ENCODE measurements at regions not wholly inside any gene's neighbourhood (a gene's known extent, or its start where the extent isn't known, plus 50 kb on each side); places are given as distances from the start of the nearest gene placed in this dataset.

- no peak overlapping the region for H3K4me3 ChIP-seq (ENCODE audit: low read depth in 1 of 2, low read length in 2 of 2)
- H3K27ac ChIP-seq (ENCODE audit: low read depth in 2 of 2, low read length in 1 of 2): no peak overlapping the region
- H3K27me3 ChIP-seq (ENCODE audit: control insufficient read depth in 1 of 2, insufficient read depth in 2 of 2, low read length in 2 of 2): no peaks in the 10 kb centered on the region
- no peaks in the 10 kb centered on the region for H3K36me3 ChIP-seq (ENCODE audit: control insufficient read depth in 2 of 2, insufficient read depth in 2 of 2, low read length in 1 of 2)
- H3K9me3 ChIP-seq (ENCODE audit: control insufficient read depth in 2 of 2, insufficient read depth in 1 of 2, low read depth in 1 of 2, low read length in 1 of 2): no peaks in the 10 kb centered on the region
- no peaks in the 10 kb centered on the region for H3K4me1 ChIP-seq (ENCODE audit: control insufficient read depth in 2 of 2, insufficient read depth in 2 of 2, low read length in 1 of 2)
These were observed 86.4 kb downstream of the RPE65 start for GRCh38 chr1:68363339-68363738.

GRCh38 chr1:68361346-68361910 lies 88.3 kb downstream of the RPE65 start:
- WGBS, 2 donors: 48 to 54% methylated on average over 3 of the region's 3 CpGs
- H3K4me1 ChIP-seq (ENCODE audit: control insufficient read depth in 2 of 2, insufficient read depth in 2 of 2, low read length in 1 of 2): no peaks in the 10 kb centered on the region
- no peaks in the 10 kb centered on the region for H3K36me3 ChIP-seq (ENCODE audit: control insufficient read depth in 2 of 2, insufficient read depth in 2 of 2, low read length in 1 of 2)
- no peak overlapping the region for H3K27ac ChIP-seq (ENCODE audit: low read depth in 2 of 2, low read length in 1 of 2)
- H3K4me3 ChIP-seq (ENCODE audit: low read depth in 1 of 2, low read length in 2 of 2): no peak overlapping the region
- no peaks in the 10 kb centered on the region for H3K9me3 ChIP-seq (ENCODE audit: control insufficient read depth in 2 of 2, insufficient read depth in 1 of 2, low read depth in 1 of 2, low read length in 1 of 2)
- no peaks in the 10 kb centered on the region for H3K27me3 ChIP-seq (ENCODE audit: control insufficient read depth in 1 of 2, insufficient read depth in 2 of 2, low read length in 2 of 2)

- Histone ChIP-seq H3K9me3 (ENCODE audit: control insufficient read depth in 2 of 2, insufficient read depth in 1 of 2, low read depth in 1 of 2, low read length in 1 of 2) (no peaks in the 10 kb centered on the region), H3K36me3 (ENCODE audit: control insufficient read depth in 2 of 2, insufficient read depth in 2 of 2, low read length in 1 of 2) (no peaks in the 10 kb centered on the region), H3K4me1 (ENCODE audit: control insufficient read depth in 2 of 2, insufficient read depth in 2 of 2, low read length in 1 of 2) (no peaks in the 10 kb centered on the region), H3K27ac (ENCODE audit: low read depth in 2 of 2, low read length in 1 of 2) (no peak overlapping the region), H3K27me3 (ENCODE audit: control insufficient read depth in 1 of 2, insufficient read depth in 2 of 2, low read length in 2 of 2) (no peaks in the 10 kb centered on the region), H3K4me3 (ENCODE audit: low read depth in 1 of 2, low read length in 2 of 2) (no peak overlapping the region)
- 29 to 47% methylated on average over 2 of the region's 2 CpGs for WGBS, 2 donors
These were observed 90.7 kb downstream of the RPE65 start for GRCh38 chr1:68359045-68359444.

- Histone ChIP-seq H3K36me3 (ENCODE audit: control insufficient read depth in 2 of 2, insufficient read depth in 2 of 2, low read length in 1 of 2) (no peaks in the 10 kb centered on the region), H3K27me3 (ENCODE audit: control insufficient read depth in 1 of 2, insufficient read depth in 2 of 2, low read length in 2 of 2) (no peaks in the 10 kb centered on the region), H3K27ac (ENCODE audit: low read depth in 2 of 2, low read length in 1 of 2) (no peak overlapping the region), H3K4me3 (ENCODE audit: low read depth in 1 of 2, low read length in 2 of 2) (no peak overlapping the region), H3K9me3 (ENCODE audit: control insufficient read depth in 2 of 2, insufficient read depth in 1 of 2, low read depth in 1 of 2, low read length in 1 of 2) (no peaks in the 10 kb centered on the region), H3K4me1 (ENCODE audit: control insufficient read depth in 2 of 2, insufficient read depth in 2 of 2, low read length in 1 of 2) (no peaks in the 10 kb centered on the region)
- WGBS, 2 donors: 41 to 50% methylated on average over 4 of the region's 4 CpGs
These were observed 91.3 kb downstream of the RPE65 start for GRCh38 chr1:68358439-68358838.

GRCh38 chr1:68355614-68356013 lies 94.1 kb downstream of the RPE65 start:
- 64 to 78% methylated on average over 3 of the region's 3 CpGs for WGBS, 2 donors

GRCh38 chr1:68352202-68352601 lies 97.6 kb downstream of the RPE65 start:
- peaks cover 0 to 3% of the 10 kb centered on the region in 2 donors for H3K27me3 ChIP-seq (ENCODE audit: control insufficient read depth in 1 of 2, insufficient read depth in 2 of 2, low read length in 2 of 2)
- H3K4me1 ChIP-seq (ENCODE audit: control insufficient read depth in 2 of 2, insufficient read depth in 2 of 2, low read length in 1 of 2): no peaks in the 10 kb centered on the region
- no peak overlapping the region for H3K27ac ChIP-seq (ENCODE audit: low read depth in 2 of 2, low read length in 1 of 2)
- no peaks in the 10 kb centered on the region for H3K36me3 ChIP-seq (ENCODE audit: control insufficient read depth in 2 of 2, insufficient read depth in 2 of 2, low read length in 1 of 2)
- H3K4me3 ChIP-seq (ENCODE audit: low read depth in 1 of 2, low read length in 2 of 2): no peak overlapping the region
- WGBS, 2 donors: 55 to 70% methylated on average over 2 of the region's 2 CpGs
- no peaks in the 10 kb centered on the region for H3K9me3 ChIP-seq (ENCODE audit: control insufficient read depth in 2 of 2, insufficient read depth in 1 of 2, low read depth in 1 of 2, low read length in 1 of 2)

More at GRCh38 chr1:68355614-68356013, 94.1 kb downstream of the RPE65 start:
- Histone ChIP-seq H3K27me3 (ENCODE audit: control insufficient read depth in 1 of 2, insufficient read depth in 2 of 2, low read length in 2 of 2) (no peaks in the 10 kb centered on the region), H3K4me1 (ENCODE audit: control insufficient read depth in 2 of 2, insufficient read depth in 2 of 2, low read length in 1 of 2) (no peaks in the 10 kb centered on the region), H3K4me3 (ENCODE audit: low read depth in 1 of 2, low read length in 2 of 2) (no peak overlapping the region), H3K9me3 (ENCODE audit: control insufficient read depth in 2 of 2, insufficient read depth in 1 of 2, low read depth in 1 of 2, low read length in 1 of 2) (no peaks in the 10 kb centered on the region), H3K27ac (ENCODE audit: low read depth in 2 of 2, low read length in 1 of 2) (no peak overlapping the region), H3K36me3 (ENCODE audit: control insufficient read depth in 2 of 2, insufficient read depth in 2 of 2, low read length in 1 of 2) (no peaks in the 10 kb centered on the region)

GRCh38 chr1:68347415-68347814 lies 102.3 kb downstream of the RPE65 start:
- Histone ChIP-seq H3K9me3 (ENCODE audit: control insufficient read depth in 2 of 2, insufficient read depth in 1 of 2, low read depth in 1 of 2, low read length in 1 of 2) (no peaks in the 10 kb centered on the region), H3K4me3 (ENCODE audit: low read depth in 1 of 2, low read length in 2 of 2) (no peak overlapping the region), H3K27me3 (ENCODE audit: control insufficient read depth in 1 of 2, insufficient read depth in 2 of 2, low read length in 2 of 2) (peaks cover 0 to 3% of the 10 kb centered on the region in 2 donors), H3K4me1 (ENCODE audit: control insufficient read depth in 2 of 2, insufficient read depth in 2 of 2, low read length in 1 of 2) (no peaks in the 10 kb centered on the region), H3K27ac (ENCODE audit: low read depth in 2 of 2, low read length in 1 of 2) (no peak overlapping the region), H3K36me3 (ENCODE audit: control insufficient read depth in 2 of 2, insufficient read depth in 2 of 2, low read length in 1 of 2) (no peaks in the 10 kb centered on the region)
- 71 to 88% methylated on average over 1 of the region's 2 CpGs for WGBS, 2 donors

GRCh38 chr1:68346188-68346808 lies 103.5 kb downstream of the RPE65 start:
- Histone ChIP-seq H3K4me1 (ENCODE audit: control insufficient read depth in 2 of 2, insufficient read depth in 2 of 2, low read length in 1 of 2) (no peaks in the 10 kb centered on the region), H3K9me3 (ENCODE audit: control insufficient read depth in 2 of 2, insufficient read depth in 1 of 2, low read depth in 1 of 2, low read length in 1 of 2) (no peaks in the 10 kb centered on the region), H3K27me3 (ENCODE audit: control insufficient read depth in 1 of 2, insufficient read depth in 2 of 2, low read length in 2 of 2) (peaks cover 0 to 3% of the 10 kb centered on the region in 2 donors), H3K4me3 (ENCODE audit: low read depth in 1 of 2, low read length in 2 of 2) (no peak overlapping the region), H3K36me3 (ENCODE audit: control insufficient read depth in 2 of 2, insufficient read depth in 2 of 2, low read length in 1 of 2) (no peaks in the 10 kb centered on the region), H3K27ac (ENCODE audit: low read depth in 2 of 2, low read length in 1 of 2) (no peak overlapping the region)
- 55 to 63% methylated on average over 3 of the region's 3 CpGs for WGBS, 2 donors

GRCh38 chr1:68344208-68344607 lies 105.5 kb downstream of the RPE65 start:
- Histone ChIP-seq H3K27me3 (ENCODE audit: control insufficient read depth in 1 of 2, insufficient read depth in 2 of 2, low read length in 2 of 2) (no peaks in the 10 kb centered on the region), H3K4me1 (ENCODE audit: control insufficient read depth in 2 of 2, insufficient read depth in 2 of 2, low read length in 1 of 2) (no peaks in the 10 kb centered on the region), H3K4me3 (ENCODE audit: low read depth in 1 of 2, low read length in 2 of 2) (no peak overlapping the region), H3K36me3 (ENCODE audit: control insufficient read depth in 2 of 2, insufficient read depth in 2 of 2, low read length in 1 of 2) (no peaks in the 10 kb centered on the region), H3K27ac (ENCODE audit: low read depth in 2 of 2, low read length in 1 of 2) (no peak overlapping the region), H3K9me3 (ENCODE audit: control insufficient read depth in 2 of 2, insufficient read depth in 1 of 2, low read depth in 1 of 2, low read length in 1 of 2) (no peaks in the 10 kb centered on the region)
- WGBS, 2 donors: 67 to 70% methylated on average over 4 of the region's 4 CpGs

- Histone ChIP-seq H3K27me3 (ENCODE audit: control insufficient read depth in 1 of 2, insufficient read depth in 2 of 2, low read length in 2 of 2) (no peaks in the 10 kb centered on the region), H3K36me3 (ENCODE audit: control insufficient read depth in 2 of 2, insufficient read depth in 2 of 2, low read length in 1 of 2) (no peaks in the 10 kb centered on the region), H3K4me3 (ENCODE audit: low read depth in 1 of 2, low read length in 2 of 2) (no peak overlapping the region), H3K9me3 (ENCODE audit: control insufficient read depth in 2 of 2, insufficient read depth in 1 of 2, low read depth in 1 of 2, low read length in 1 of 2) (no peaks in the 10 kb centered on the region), H3K27ac (ENCODE audit: low read depth in 2 of 2, low read length in 1 of 2) (no peak overlapping the region), H3K4me1 (ENCODE audit: control insufficient read depth in 2 of 2, insufficient read depth in 2 of 2, low read length in 1 of 2) (no peaks in the 10 kb centered on the region)
- 79 to 86% methylated on average over 5 of the region's 5 CpGs for WGBS, 2 donors
These were observed 108.6 kb upstream of the WLS start for GRCh38 chr1:68340951-68341350.
